Aorta (tissue), 5 donors: ENCODE measurements at regions not wholly inside any gene's neighbourhood (a gene's known extent, or its start where the extent isn't known, plus 50 kb on each side); places are given as distances from the start of the nearest gene placed in this dataset.
"Not testable (repeated sequence)": the region's sequence is repeated elsewhere in the genome, so short reads cannot be mapped to it uniquely, and the experiment has no call there.

Experiments used
- ATAC-seq: fragments of 200-7000 bp; cut with Tn5 transposase; one replicate; pipeline ENCODE4 v1.9.1; 2022; ENCODE audit warnings: moderate library complexity; ENCODE audit not compliant: low FRiP score
- DNase-seq, 2 donors: peaks; one replicate each; pipeline ENCODE4 v3.0.0-alpha.2; 2020
- H3K27ac ChIP-seq, 2 donors: one replicate each; pipeline ENCODE4 v1.5.1; 2013; ENCODE audit warnings: low read length in 2 of 2, mild to moderate bottlenecking in 2 of 2, moderate library complexity in 2 of 2, control low read depth in 1 of 2, inconsistent platforms in 1 of 2, low read depth in 1 of 2
- H3K27me3 ChIP-seq, 2 donors: one replicate each; pipeline ENCODE4 v1.6.1; 2013; ENCODE audit warnings: control low read depth in 1 of 2, low read length in 1 of 2, mild to moderate bottlenecking in 1 of 2, moderate library complexity in 1 of 2; ENCODE audit not compliant: insufficient read depth in 2 of 2, control insufficient read depth in 1 of 2
- H3K36me3 ChIP-seq, 2 donors: one replicate each; pipeline ENCODE4 v1.6.1; 2013; ENCODE audit warnings: control low read depth in 1 of 2, low read length in 1 of 2, mild to moderate bottlenecking in 1 of 2; ENCODE audit not compliant: insufficient read depth in 2 of 2, control insufficient read depth in 1 of 2
- H3K4me1 ChIP-seq, 2 donors: one replicate each; pipeline ENCODE4 v1.6.1; 2013; ENCODE audit warnings: low read length in 2 of 2, control low read depth in 1 of 2, mild to moderate bottlenecking in 1 of 2, moderate library complexity in 1 of 2; ENCODE audit not compliant: insufficient read depth in 2 of 2, control insufficient read depth in 1 of 2
- H3K4me3 ChIP-seq, 2 donors: one replicate each; pipeline ENCODE4 v1.5.1; 2013; ENCODE audit warnings: low read length in 2 of 2, control low read depth in 1 of 2, mild to moderate bottlenecking in 1 of 2
- H3K9me3 ChIP-seq: one replicate; pipeline ENCODE4 v1.6.1; 2013; ENCODE audit warnings: mild to moderate bottlenecking, low read length; ENCODE audit not compliant: control insufficient read depth
- WGBS, 2 donors: extraction: QIAGEN DNeasy Blood & Tissue Kit; methylation state at CpG; one replicate each; pipeline ENCODE4 v1.1.7; 2013; 5-methylcytosine and 5-hydroxymethylcytosine counted together
- intact Hi-C, 2 donors: fragments of 100-400 bp; cut with DNase I; formaldehyde crosslinking; loops; one replicate each; pipeline versions ENCODE4 v1.14.2 to v1.15.0; 2022
- donor health status: healthy with polysubstance abuse.
- donor health status: Bipolar disorder and iron deficiency.
- donor health status: DM: no; HTN: no; CAD: no.
- donor health status: DM: no; HTN: no; CAD: no.
- donor health status: DM: yes; HTN: yes; CAD: no.

- Histone ChIP-seq H3K4me3 (no peak overlapping the region), H3K9me3 (no peaks in the 10 kb centered on the region), H3K4me1 (no peaks in the 10 kb centered on the region), H3K27ac (no peak overlapping the region), H3K36me3 (no peaks in the 10 kb centered on the region), H3K27me3 (no peaks in the 10 kb centered on the region)
- ATAC-seq: no peak
- intact Hi-C loops: no loop called here
- no peak for DNase-seq
Observed at GRCh38 chr13:76316998-76317527, 569.1 kb downstream of the KCTD12 start.

- intact Hi-C loops: no loop called here
- 63 to 69% methylated on average over 6 of the region's 6 CpGs for WGBS, 2 donors
Observed at GRCh38 chr13:76314495-76314894, 571.7 kb downstream of the KCTD12 start.

GRCh38 chr13:76307142-76307541 is 579.1 kb downstream of the KCTD12 start:
- Histone ChIP-seq H3K9me3 (no peaks in the 10 kb centered on the region), H3K4me3 (no peak overlapping the region), H3K27ac (no peak overlapping the region), H3K27me3 (no peaks in the 10 kb centered on the region), H3K4me1 (no peaks in the 10 kb centered on the region), H3K36me3 (no peaks in the 10 kb centered on the region)
- no peak for ATAC-seq
- intact Hi-C loops: no loop called here
- WGBS, 2 donors: 6 to 8% methylated on average over 4 of the region's 4 CpGs
- DNase-seq: no peak

More at GRCh38 chr13:76314495-76314894, 571.7 kb downstream of the KCTD12 start:
- Histone ChIP-seq H3K4me1 (no peaks in the 10 kb centered on the region), H3K27me3 (no peaks in the 10 kb centered on the region), H3K9me3 (no peaks in the 10 kb centered on the region), H3K36me3 (no peaks in the 10 kb centered on the region), H3K4me3 (no peak overlapping the region), H3K27ac (no peak overlapping the region)
- DNase-seq (no peak), ATAC-seq (no peak)

GRCh38 chr13:76300688-76301087 is 585.5 kb downstream of the KCTD12 start:
- H3K27ac ChIP-seq: no peak overlapping the region
- no peaks in the 10 kb centered on the region for H3K36me3 ChIP-seq
- H3K4me1 ChIP-seq: no peaks in the 10 kb centered on the region
- H3K27me3 ChIP-seq: no peaks in the 10 kb centered on the region
- intact Hi-C loops: no loop called here
- H3K9me3 ChIP-seq: peaks cover 5% of the 10 kb centered on the region
- no peak overlapping the region for H3K4me3 ChIP-seq
- ATAC-seq: no peak
- no peak for DNase-seq
- 92 to 93% methylated on average over 4 of the region's 4 CpGs for WGBS, 2 donors

- ATAC-seq (no peak), DNase-seq (no peak)
- intact Hi-C loops: no loop called here
- H3K4me3 ChIP-seq: no peak overlapping the region
- 97 to 98% methylated on average over 6 of the region's 6 CpGs for WGBS, 2 donors
- no peak overlapping the region for H3K27ac ChIP-seq
- no peaks in the 10 kb centered on the region for H3K36me3 ChIP-seq
- peaks cover 5% of the 10 kb centered on the region for H3K9me3 ChIP-seq
- peaks cover 0 to 2% of the 10 kb centered on the region in 2 donors for H3K4me1 ChIP-seq
- no peaks in the 10 kb centered on the region for H3K27me3 ChIP-seq
Observed at GRCh38 chr13:76297331-76297730, 588.9 kb downstream of the KCTD12 start.

GRCh38 chr13:76296751-76297150 is 589.5 kb downstream of the KCTD12 start:
- no peak for ATAC-seq
- no peak for DNase-seq
- peaks cover 5% of the 10 kb centered on the region for H3K9me3 ChIP-seq
- peaks cover 0 to 2% of the 10 kb centered on the region in 2 donors for H3K4me1 ChIP-seq
- H3K4me3 ChIP-seq: no peak overlapping the region
- no peaks in the 10 kb centered on the region for H3K36me3 ChIP-seq
- H3K27ac ChIP-seq: no peak overlapping the region
- intact Hi-C loops: no loop called here
- H3K27me3 ChIP-seq: no peaks in the 10 kb centered on the region
- 95 to 96% methylated on average over 4 of the region's 4 CpGs for WGBS, 2 donors

GRCh38 chr13:76295020-76295419 is 591.2 kb downstream of the KCTD12 start:
- ATAC-seq, H3K36me3 ChIP-seq, H3K27me3 ChIP-seq, intact Hi-C loops, H3K27ac ChIP-seq, H3K9me3 ChIP-seq, H3K4me1 ChIP-seq, H3K4me3 ChIP-seq: not testable (repeated sequence)
- WGBS, 2 donors: 97% methylated on average over 25 of the region's 25 CpGs
- DNase-seq: peak; percentile 35 to 74

- no peaks in the 10 kb centered on the region for H3K9me3 ChIP-seq
- no peak overlapping the region for H3K4me3 ChIP-seq
- H3K27me3 ChIP-seq: no peaks in the 10 kb centered on the region
- no peak overlapping the region for H3K27ac ChIP-seq
- H3K36me3 ChIP-seq: no peaks in the 10 kb centered on the region
- ATAC-seq (no peak), DNase-seq (no peak)
- intact Hi-C loops: no loop called here
- H3K4me1 ChIP-seq: peaks cover 0 to 2% of the 10 kb centered on the region in 2 donors
Observed at GRCh38 chr13:76293751-76294150, 592.5 kb downstream of the KCTD12 start.

- Histone ChIP-seq H3K27me3 (no peaks in the 10 kb centered on the region), H3K27ac (peak overlapping the region in 1 of 2 donors; percentile 14), H3K4me3 (no peak overlapping the region), H3K36me3 (no peaks in the 10 kb centered on the region), H3K4me1 (peaks cover 0 to 2% of the 10 kb centered on the region in 2 donors), H3K9me3 (no peaks in the 10 kb centered on the region)
- DNase-seq (no peak), ATAC-seq (peak; percentile 36)
- intact Hi-C loops: no loop called here
- 0 to 6% methylated on average over 1 of the region's 1 CpG for WGBS, 2 donors
Observed at GRCh38 chr13:76293346-76293745, 592.9 kb downstream of the KCTD12 start.
